Left colon (tissue), 2 donors: ENCODE measurements at regions not wholly inside any gene's neighbourhood (a gene's known extent, or its start where the extent isn't known, plus 50 kb on each side); places are given as distances from the start of the nearest gene placed in this dataset.
A peak's percentile ranks its signal among the peaks of the same experiment; 100 is the strongest.
"Not testable (repeated sequence)": the region's sequence is repeated elsewhere in the genome, so short reads cannot be mapped to it uniquely, and the experiment has no call there.

ENCODE experiments used
- ATAC-seq: fragments of 200-7000 bp; cut with Tn5 transposase; one replicate; pipeline ENCODE4 v1.9.1; 2020; ENCODE audit warnings: mild to moderate bottlenecking, moderate library complexity
- DNase-seq, 2 donors: peaks; one replicate each; pipeline ENCODE4 v3.0.0-alpha.2; 2020
- intact Hi-C, 2 donors: fragments of 100-400 bp; cut with DNase I in 1 of 2; cut with micrococcal nuclease in 1 of 2; formaldehyde crosslinking; loops; one replicate each; pipeline versions ENCODE4 v1.11.2 to v1.14.0; 2022; cut with DNase I, micrococcal nuclease
- donor health status: DM: no; HTN: no; CAD: no.
- donor health status: DM: yes; HTN: yes; CAD: no.

- no peak for DNase-seq
- ATAC-seq, result no peak
- intact Hi-C loops, result no loop called here
These were observed 523.9 kb downstream of the GLUD2 start for GRCh38 chrX:121571333-121571732.

DNA sequence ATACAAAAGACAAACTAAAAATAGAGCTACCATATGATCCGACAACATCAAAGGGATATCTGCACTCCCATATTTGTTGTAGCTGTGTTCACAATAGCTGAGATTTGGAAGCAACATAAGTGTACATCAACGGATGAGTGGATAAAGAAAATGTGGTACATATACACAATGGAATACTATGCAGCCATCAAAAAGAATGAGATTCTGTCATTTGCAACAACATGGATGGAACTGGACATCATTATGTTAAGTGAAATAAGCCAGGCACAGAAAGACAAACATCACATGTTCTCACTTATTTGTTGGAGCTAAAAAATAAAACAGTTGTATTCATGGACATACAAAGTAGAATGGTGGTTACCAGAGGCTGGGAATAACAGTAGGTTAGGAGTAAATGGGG lies 527.0 kb downstream of the GLUD2 start:
- ATAC-seq, intact Hi-C loops, DNase-seq: not testable (repeated sequence)

DNA sequence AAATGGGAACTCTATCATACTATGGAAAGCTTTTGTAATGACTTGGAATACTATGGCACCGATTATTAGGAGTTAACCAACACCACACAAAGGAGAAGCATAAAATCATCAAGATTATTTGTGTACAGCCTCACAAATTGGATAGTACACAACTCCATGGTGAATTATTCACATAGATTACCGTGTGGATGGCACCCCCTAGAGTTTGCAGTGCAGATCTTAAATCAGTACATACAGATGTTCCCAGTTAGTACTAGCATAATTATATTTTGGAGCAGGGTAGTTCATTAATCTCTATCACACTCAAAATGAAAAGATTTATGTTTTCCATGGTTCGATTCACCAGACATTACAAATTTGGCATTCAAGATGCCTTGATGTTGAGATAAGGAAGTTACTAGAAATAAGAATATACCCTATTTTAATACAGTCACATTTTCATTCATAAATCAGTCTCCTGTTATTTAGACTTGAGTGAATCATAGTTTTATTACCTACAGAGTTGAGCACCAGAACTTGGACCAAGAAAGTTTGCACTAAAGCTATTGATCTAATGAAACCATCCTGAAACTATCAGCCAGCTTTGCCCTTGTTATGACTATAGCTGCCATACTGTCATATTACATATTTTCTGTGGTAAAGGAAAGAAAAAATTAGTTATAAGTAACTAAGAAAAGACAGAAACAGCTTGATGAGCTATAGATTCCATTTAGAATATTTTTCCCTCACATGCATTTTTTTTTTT lies 531.8 kb downstream of the GLUD2 start:
- no peak for ATAC-seq
- intact Hi-C loops, result no loop called here
- peak in 1 of 2 donors; percentile 9 for DNase-seq

- DNase-seq (no peak), ATAC-seq (no peak)
- intact Hi-C loops, result no loop called here
These were observed 534.5 kb downstream of the GLUD2 start for GRCh38 chrX:121581885-121582284.

GRCh38 chrX:121585626-121586025 lies 538.2 kb downstream of the GLUD2 start:
- intact Hi-C loops, result no loop called here
- ATAC-seq (no peak), DNase-seq (no peak)

DNA sequence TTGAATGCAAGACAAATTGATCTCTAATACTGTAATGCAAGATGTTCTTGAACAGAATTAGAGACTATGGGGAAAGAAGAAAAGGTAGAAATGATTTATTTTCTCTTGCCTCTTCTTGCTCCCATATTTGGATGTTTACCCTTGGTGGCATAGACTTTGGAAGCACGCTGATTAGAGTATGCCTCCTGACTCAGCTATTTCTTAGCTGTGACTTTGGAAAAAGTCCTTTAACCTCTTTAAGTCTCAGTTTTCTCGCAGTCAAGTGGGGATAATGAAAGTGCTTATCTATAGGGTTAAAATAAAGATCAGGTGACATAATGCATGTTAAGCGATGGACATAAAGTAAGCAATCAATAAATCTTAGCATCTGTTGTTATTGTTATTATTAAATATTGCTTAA lies 545.5 kb downstream of the GLUD2 start:
- DNase-seq (no peak), ATAC-seq (no peak)
- intact Hi-C loops, result no loop called here

GRCh38 chrX:121598356-121598755 lies 550.9 kb downstream of the GLUD2 start:
- DNase-seq (no peak), ATAC-seq (no peak)
- intact Hi-C loops, result no loop called here

GRCh38 chrX:121635141-121635540 lies 587.7 kb downstream of the GLUD2 start:
- DNase-seq (no peak), ATAC-seq (no peak)
- intact Hi-C loops, result no loop called here

- ATAC-seq, result no peak
These were observed 592.4 kb downstream of the GLUD2 start for GRCh38 chrX:121639781-121640180.

DNA sequence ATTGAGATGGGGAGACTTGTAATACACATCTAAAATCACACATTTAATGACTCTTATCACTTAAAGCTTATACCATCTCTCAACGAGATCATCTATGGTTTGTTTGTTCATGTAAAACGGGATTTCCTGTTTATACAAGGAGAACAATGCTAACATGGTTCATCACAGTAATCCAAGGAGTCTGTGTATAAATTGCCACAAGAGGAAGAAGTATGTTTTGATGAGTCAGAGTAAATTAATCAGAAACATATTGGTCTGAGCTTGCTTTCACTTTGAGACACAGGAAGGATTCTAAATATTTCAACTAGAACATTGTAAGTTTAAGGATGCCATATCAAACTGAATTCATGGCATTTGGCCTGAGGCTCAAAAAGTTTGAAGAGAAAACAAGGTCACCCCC lies 594.1 kb downstream of the GLUD2 start:
- intact Hi-C loops, result no loop called here
- ATAC-seq (no peak), DNase-seq (no peak)

More at GRCh38 chrX:121639781-121640180, 592.4 kb downstream of the GLUD2 start:
- intact Hi-C loops, result no loop called here
- no peak for DNase-seq

DNA sequence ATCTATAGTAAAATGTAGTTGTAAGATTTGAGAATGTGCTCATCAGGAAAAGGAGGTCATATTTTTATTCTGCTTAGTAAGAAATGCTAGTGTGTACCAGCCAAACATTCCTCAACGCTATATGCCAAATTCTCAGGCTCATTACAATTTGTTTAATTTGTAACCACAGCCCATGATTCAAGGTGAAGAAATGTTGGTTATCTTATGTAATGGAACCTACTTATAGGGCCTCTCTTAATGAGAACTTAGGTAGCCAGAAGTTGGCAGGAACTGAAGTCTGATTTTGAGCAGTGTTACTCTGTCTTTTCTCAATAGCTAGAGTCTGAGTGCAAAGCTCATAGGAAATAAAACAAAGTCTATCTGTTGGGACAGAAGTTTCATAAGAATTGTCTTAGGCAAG lies 595.0 kb downstream of the GLUD2 start:
- no peak for ATAC-seq

DNA sequence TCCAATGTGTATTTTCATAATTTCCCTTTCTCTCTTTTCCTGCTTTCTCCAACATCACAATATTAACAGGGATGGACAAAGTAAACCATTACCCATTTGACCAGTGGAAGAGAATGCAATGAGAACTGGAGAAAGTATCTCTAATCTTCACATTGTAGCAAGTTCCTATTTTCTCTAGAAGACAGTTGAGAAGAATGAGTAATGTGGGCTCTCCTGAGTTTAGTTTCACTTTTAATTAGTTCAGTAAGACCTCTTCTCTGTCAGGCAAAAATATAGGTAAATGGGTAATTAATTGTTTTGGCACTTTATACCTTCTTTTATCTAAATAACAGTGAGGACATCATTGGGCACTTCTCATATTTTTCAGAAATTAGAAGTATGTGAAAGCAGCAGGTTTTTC lies 602.0 kb downstream of the GLUD2 start:
- no peak for ATAC-seq
- DNase-seq, result no peak
- intact Hi-C loops, result no loop called here

More for the DNA sequence above, 595.0 kb downstream of the GLUD2 start:
- intact Hi-C loops, result no loop called here
- DNase-seq, result no peak

GRCh38 chrX:121655276-121655675 lies 607.9 kb downstream of the GLUD2 start:
- intact Hi-C loops, result no loop called here

DNA sequence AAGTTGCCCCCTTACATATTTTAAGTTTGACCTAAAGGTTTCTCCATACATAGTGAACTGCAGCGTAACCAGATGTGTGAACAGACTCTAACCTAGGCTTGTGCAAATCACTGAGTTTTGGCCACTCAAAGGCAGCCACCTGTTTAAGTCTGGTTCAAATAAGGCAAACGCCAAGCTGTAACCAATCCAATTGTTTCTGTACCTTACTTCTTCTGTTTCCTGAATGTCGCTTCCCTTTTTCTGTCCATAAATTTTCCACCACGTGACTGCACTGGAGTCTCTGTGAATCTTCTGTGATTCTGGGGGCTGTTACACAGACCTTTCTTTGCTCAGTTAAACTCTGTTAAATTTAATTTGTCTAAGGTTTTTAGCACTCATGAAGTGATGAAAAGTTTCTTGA lies 618.8 kb downstream of the GLUD2 start:
- intact Hi-C loops, result no loop called here
- ATAC-seq, result no peak
- DNase-seq, result no peak

More at GRCh38 chrX:121655276-121655675, 607.9 kb downstream of the GLUD2 start:
- peak in 1 of 2 donors; percentile 6 for DNase-seq
- no peak for ATAC-seq

DNA sequence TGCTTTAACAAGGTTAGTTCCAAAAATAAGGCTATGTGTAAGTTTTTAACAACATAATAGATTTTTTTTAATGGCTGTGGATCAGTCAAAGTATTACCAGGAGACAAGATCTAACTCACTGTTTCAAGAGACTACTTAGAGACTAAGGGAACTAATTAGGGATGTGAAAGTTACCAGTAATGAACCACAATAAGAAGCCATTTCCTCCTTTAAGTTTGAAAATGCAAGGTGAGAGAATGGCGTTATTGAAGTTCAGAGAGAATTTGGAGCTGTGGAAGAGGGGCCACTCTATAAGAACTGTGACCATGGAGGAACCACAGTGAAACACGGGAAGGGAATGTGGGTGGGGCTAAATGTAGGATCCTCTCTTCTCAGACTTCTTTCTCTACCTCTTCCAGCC lies 624.2 kb downstream of the GLUD2 start:
- no peak for ATAC-seq
- intact Hi-C loops, result no loop called here
- DNase-seq, result no peak

DNA sequence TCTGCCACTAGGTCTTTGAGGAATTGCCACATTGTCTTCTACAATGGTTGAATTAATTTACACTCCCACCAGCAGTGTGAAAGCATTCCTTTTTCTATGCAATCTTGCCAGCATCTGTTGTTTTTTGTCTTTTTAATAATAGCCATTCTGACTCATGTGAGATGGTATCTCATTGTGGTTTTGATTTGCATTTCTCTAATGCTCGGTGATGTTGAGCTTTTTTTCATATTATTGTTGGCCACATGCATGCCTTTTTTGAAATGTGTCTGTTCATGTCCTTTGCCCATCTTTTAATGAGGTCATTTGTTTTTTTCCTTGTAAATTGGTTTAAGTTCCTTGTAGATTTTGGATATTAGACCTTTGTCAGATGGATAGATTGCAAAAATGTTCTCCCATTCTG lies 661.8 kb downstream of the GLUD2 start:
- DNase-seq, ATAC-seq, intact Hi-C loops: not testable (repeated sequence)

GRCh38 chrX:121733514-121733913 lies 686.1 kb downstream of the GLUD2 start:
- DNase-seq (no peak), ATAC-seq (no peak)
- intact Hi-C loops, result no loop called here

GRCh38 chrX:121746105-121746504 lies 698.7 kb downstream of the GLUD2 start:
- intact Hi-C loops, result no loop called here
- ATAC-seq (no peak), DNase-seq (no peak)

GRCh38 chrX:121753602-121754001 lies 706.2 kb downstream of the GLUD2 start:
- intact Hi-C loops, DNase-seq, ATAC-seq: not testable (repeated sequence)

- DNase-seq, result no peak
- no peak for ATAC-seq
- intact Hi-C loops, result no loop called here
These were observed 706.9 kb downstream of the GLUD2 start for GRCh38 chrX:121754301-121754700.

- DNase-seq (no peak), ATAC-seq (no peak)
- intact Hi-C loops, result no loop called here
These were observed 708.1 kb downstream of the GLUD2 start for GRCh38 chrX:121755541-121755940.
